IPS-20b (cell line): ENCODE measurements at regions not wholly inside any gene's neighbourhood (a gene's known extent, or its start where the extent isn't known, plus 50 kb on each side); places are given as distances from the start of the nearest gene placed in this dataset.

Source experiments
- H3K27ac ChIP-seq: one replicate; pipeline ENCODE4 v1.5.1; 2013; ENCODE audit warnings: low read length
- H3K27me3 ChIP-seq: 2 replicates; pipeline ENCODE4 v1.6.1; 2013; ENCODE audit warnings: mild to moderate bottlenecking, low read length, inconsistent platforms; ENCODE audit not compliant: insufficient read depth
- H3K36me3 ChIP-seq: 2 replicates; pipeline ENCODE4 v1.6.1; 2013; ENCODE audit warnings: low read depth, mild to moderate bottlenecking, inconsistent platforms, low read length, moderate library complexity; ENCODE audit not compliant: insufficient read depth
- H3K4me1 ChIP-seq: 2 replicates; pipeline ENCODE4 v1.6.1; 2013; ENCODE audit warnings: mild to moderate bottlenecking, control low read depth, inconsistent platforms, low read length, moderate library complexity; ENCODE audit not compliant: insufficient read depth
- H3K4me3 ChIP-seq: 2 replicates; pipeline ENCODE4 v1.5.1; 2013; ENCODE audit warnings: mild to moderate bottlenecking, low read length, inconsistent platforms
- H3K9ac ChIP-seq: 2 replicates; pipeline ENCODE4 v1.6.1; 2013; ENCODE audit warnings: low read depth, mild to moderate bottlenecking, inconsistent platforms, low read length, moderate library complexity
- H3K9me3 ChIP-seq: 2 replicates; pipeline ENCODE4 v1.6.1; 2013; ENCODE audit warnings: mild to moderate bottlenecking, low read depth, low read length, inconsistent platforms; ENCODE audit not compliant: insufficient read depth

DNA sequence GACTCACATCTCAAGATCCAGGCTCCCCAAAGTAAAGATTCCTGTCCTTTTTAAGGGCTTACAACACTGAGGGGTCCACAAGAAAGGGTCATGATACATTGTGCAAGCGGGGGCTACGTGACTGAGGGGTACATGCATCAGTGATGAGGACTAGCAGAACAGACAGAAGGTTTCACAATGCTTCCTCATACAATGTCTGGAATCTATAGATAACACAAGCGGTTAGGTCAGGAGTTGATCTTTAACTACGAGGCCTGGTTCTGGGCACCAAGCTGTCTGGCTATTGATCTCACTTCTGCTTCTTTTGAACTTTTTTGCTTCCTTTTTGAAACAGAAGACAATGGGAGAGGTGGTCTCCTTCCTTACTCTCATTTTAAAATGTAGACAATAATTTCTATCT is 718.6 kb downstream of the AMY1C start:
- Histone ChIP-seq H3K36me3 (no peaks in the 10 kb centered on the region), H3K4me1 (no peaks in the 10 kb centered on the region), H3K4me3 (no peak overlapping the region), H3K27me3 (no peaks in the 10 kb centered on the region), H3K27ac (no peak overlapping the region), H3K9me3 (no peaks in the 10 kb centered on the region), H3K9ac (no peak overlapping the region)

DNA sequence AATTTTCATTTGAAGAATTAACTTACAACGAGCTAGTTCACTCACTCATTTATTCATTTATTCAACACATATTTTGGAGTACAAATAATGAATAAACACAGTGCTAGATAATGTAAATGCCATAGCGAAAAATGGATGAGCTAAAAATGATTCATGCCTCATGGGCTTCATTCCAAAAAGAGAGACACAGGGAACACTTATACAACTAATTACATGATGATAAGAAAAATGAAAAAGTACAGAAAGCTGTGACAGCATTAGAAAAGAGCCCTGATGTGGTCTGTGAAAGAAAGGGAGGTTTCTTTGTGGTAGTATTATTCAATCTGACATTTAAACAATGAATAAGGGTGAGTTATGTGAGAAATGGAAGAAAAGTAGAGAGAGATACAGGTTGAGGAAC is 726.4 kb downstream of the AMY1C start:
- H3K27ac ChIP-seq: no peak overlapping the region
- H3K36me3 ChIP-seq: no peaks in the 10 kb centered on the region
- no peaks in the 10 kb centered on the region for H3K4me1 ChIP-seq
- no peak overlapping the region for H3K4me3 ChIP-seq
- H3K9me3 ChIP-seq: no peaks in the 10 kb centered on the region
- no peak overlapping the region for H3K9ac ChIP-seq
- H3K27me3 ChIP-seq: no peaks in the 10 kb centered on the region

DNA sequence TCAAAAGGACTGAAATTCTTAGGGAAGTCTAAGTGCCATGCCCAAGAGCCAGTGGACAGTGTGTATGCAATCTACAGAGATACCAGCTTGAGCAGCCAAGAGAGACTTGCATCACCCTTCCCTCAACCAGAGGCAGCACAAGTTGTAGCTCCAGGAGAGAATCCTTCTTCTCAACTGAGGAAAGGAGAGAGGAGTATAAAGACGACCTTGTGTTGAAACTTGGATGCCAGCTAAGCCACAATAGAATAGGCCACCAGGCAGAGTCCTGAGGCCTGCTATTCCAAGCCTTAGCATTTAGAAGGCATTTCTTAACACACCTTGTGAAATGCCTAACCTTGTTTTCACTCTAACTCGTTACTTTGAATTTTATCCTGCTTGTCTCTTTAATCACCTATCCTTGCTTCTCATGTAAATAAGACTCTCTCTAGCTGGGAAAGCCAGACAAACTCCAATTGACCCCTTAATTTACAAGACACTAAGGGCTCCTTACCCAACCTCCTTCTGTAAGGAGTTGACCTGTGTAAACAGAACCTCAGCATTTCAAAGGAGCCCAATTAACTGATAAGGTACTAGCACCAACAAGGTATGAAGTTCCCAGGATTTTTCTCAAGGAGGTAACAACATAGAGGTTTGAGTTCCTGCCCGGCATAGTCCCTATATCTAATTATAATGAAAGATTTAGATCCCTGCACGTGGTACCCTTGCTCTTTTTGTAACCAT is 738.8 kb downstream of the AMY1C start:
- Histone ChIP-seq H3K27me3 (peaks cover 76% of the 10 kb centered on the region), H3K4me1 (peaks cover 3% of the 10 kb centered on the region; the same call in 1 of the 2 replicates), H3K36me3 (no peaks in the 10 kb centered on the region), H3K9me3 (no peaks in the 10 kb centered on the region), H3K9ac (no peak overlapping the region), H3K27ac (no peak overlapping the region), H3K4me3 (no peak overlapping the region)

DNA sequence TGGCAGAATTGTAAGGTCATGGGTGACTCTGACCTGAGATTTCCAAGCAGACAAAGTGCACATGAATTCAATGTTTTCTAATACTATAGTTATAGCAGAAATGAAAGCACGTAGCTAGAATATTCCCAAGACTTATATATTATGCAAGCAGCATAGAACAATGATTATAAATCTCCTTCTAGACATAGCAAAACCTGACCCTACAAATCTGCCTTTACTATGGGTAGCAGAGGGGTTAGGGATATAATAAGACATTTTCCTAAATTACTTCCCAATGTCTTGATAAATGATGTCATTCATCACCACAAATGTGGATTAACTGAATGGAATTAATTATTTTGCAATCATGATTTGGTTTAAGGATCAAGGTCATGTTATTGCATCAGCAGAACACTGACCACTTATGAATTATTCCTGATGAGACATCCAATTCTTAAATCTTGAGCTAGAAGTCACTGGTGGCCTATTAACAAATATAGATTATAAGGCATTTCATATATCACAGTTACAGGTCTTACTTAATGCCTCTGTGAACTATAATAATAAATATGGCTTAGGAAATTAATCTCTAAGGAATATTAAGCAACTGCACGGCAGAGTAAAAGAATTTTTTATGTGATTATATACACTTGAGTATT is 776.6 kb downstream of the AMY1C start:
- no peak overlapping the region for H3K27ac ChIP-seq
- H3K4me1 ChIP-seq: no peaks in the 10 kb centered on the region
- no peak overlapping the region for H3K9ac ChIP-seq
- no peak overlapping the region for H3K4me3 ChIP-seq
- H3K36me3 ChIP-seq: no peaks in the 10 kb centered on the region
- H3K9me3 ChIP-seq: no peaks in the 10 kb centered on the region
- H3K27me3 ChIP-seq: no peaks in the 10 kb centered on the region

DNA sequence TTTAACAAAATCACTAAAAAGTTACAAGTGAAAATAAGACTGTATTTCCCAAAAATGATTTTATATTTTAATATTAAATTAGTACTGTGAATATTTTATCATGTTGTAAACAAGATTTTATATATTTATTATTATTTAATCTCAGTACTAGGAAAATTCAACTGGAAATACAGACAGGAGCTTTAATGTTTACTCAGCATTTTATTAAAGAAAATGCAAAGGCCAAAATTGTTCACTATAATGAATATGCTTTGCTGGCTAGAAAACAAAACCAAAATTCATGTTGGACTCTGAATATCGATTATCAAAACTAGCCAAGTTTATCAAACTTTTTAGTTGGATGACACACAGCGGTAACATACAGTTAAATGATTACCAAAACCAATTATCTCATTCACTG is 782.3 kb downstream of the AMY1C start:
- Histone ChIP-seq H3K36me3 (no peaks in the 10 kb centered on the region), H3K27ac (no peak overlapping the region), H3K27me3 (no peaks in the 10 kb centered on the region), H3K9ac (no peak overlapping the region), H3K4me1 (no peaks in the 10 kb centered on the region; the same call in 1 of the 2 replicates), H3K4me3 (no peak overlapping the region), H3K9me3 (no peaks in the 10 kb centered on the region)

DNA sequence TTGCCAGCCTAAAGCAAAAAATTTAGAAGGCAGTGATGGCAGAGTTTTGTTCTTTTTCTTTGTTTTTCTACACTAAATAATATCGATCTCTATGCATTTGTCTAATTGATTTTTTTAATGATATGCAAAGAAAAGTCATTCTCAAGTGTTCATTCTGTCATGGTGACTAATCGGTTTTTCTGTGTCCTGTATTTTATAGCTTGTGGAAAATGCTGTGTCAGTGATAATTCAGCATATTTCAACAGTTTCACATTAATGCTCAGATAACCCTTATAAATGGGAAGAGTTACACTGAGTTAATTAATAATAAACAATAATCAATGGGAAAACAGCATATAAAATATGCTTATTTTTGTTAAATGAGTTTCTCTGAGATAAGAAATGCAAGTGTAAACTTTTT is 824.9 kb downstream of the AMY1C start:
- Histone ChIP-seq H3K9me3 (no peaks in the 10 kb centered on the region), H3K4me1 (no peaks in the 10 kb centered on the region), H3K9ac (no peak overlapping the region), H3K4me3 (no peak overlapping the region), H3K27me3 (no peaks in the 10 kb centered on the region), H3K27ac (no peak overlapping the region), H3K36me3 (no peaks in the 10 kb centered on the region)

DNA sequence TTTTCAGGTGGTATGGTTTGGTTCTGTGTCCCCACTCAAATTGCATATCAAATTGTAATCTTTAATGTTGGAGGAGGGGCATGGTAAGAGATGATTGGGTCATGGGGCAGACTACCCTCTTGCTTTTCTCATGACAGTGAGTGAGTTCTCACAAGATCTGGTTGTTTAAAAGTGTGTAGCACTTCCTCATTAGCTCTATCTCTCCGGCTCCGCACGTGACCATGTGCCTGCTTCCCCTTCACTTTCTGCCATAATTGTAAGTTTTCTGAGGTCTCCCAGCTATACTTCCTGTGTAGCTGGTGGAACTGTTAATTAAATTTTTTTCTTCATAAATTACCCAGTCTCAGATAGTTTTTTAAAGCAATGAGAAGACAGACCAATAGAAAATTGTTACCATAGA is 843.2 kb downstream of the AMY1C start:
- no peaks in the 10 kb centered on the region for H3K36me3 ChIP-seq
- no peak overlapping the region for H3K9ac ChIP-seq
- no peaks in the 10 kb centered on the region for H3K27me3 ChIP-seq
- H3K9me3 ChIP-seq: no peaks in the 10 kb centered on the region
- no peak overlapping the region for H3K27ac ChIP-seq
- H3K4me1 ChIP-seq: 0 out of 2 replicates have a peak, but pooled peaks cover 4% of the 10 kb centered on the region
- no peak overlapping the region for H3K4me3 ChIP-seq

DNA sequence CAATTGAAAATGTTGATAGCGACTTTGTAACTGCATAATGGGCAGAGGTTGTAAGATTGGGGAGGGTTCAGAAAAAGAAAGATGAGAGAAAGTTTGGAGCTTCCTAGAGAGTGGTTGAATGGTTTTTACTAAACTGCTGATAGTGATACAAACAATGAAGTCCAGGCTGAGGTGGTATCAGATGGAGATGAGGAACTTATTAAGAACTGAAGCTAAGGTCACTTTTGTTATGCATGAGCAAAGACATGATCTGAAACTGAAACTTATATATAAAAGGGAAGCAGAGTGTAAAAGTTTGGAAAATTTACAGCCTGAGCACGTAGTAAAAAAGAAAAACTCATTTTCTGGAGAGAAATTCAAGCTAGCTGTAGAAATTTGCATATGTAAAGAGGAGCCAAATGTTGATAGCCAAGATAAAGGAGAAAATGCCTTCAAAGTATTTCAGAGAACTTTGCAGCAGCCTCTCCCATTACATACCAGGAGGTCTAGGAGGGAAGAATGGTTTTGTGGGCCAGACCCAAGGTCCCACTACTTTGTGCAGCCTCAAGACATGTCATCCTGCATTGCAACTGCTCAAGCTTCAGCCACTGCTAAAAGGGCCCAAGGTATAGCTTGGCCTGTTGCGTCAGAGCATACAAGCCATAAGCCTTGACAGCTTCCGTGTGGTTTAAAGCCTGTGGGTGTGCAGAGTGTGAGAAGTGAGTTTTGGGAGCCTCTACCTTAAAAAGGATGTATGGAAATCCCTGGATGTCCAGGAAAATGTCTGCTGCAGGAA is 843.9 kb downstream of the AMY1C start:
- Histone ChIP-seq H3K4me1 (0 out of 2 replicates have a peak, but pooled peaks cover 4% of the 10 kb centered on the region), H3K27me3 (no peaks in the 10 kb centered on the region), H3K4me3 (no peak overlapping the region), H3K27ac (no peak overlapping the region), H3K9ac (no peak overlapping the region), H3K36me3 (no peaks in the 10 kb centered on the region), H3K9me3 (no peaks in the 10 kb centered on the region)

DNA sequence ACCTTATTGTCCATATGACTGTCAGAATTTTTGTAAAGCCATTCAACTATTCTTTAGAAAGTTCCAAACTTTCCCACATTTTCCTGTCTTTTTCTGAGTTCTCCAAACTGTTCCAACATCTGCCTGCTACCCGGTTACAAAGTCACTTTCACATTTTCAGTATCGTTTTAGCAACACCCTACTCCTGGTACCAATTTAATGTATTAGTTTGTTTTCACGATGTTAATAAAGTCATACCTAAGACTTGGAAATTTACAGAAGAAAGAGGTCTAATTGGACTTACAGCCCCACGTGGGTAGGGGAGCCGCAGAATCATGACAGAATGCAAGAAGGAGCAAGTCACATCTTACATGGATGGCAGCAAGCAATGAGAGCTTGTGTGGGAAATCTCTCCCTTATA is 867.8 kb downstream of the AMY1C start:
- no peaks in the 10 kb centered on the region for H3K36me3 ChIP-seq
- H3K4me3 ChIP-seq: no peak overlapping the region
- H3K9me3 ChIP-seq: peaks cover 24% of the 10 kb centered on the region
- no peak overlapping the region for H3K27ac ChIP-seq
- no peaks in the 10 kb centered on the region for H3K4me1 ChIP-seq
- H3K9ac ChIP-seq: no peak overlapping the region
- no peaks in the 10 kb centered on the region for H3K27me3 ChIP-seq

DNA sequence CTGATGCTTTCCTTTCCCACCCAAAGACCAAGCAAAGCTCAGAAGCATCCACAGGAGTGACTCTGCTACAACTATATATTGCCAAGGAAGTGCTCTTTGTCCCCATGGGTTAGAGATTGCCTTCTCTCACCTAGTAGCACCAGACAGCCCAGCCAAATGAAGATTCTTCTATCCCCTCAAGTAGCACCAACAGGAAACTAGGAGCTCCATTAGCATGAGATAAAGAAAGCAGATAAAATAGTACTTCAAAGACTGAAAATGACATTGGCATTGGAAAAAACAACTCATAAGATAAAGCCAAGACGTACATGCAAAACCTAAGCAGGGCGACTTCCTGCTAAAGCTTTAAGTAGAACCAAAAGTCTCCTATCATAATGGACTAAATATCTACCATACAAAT is 871.5 kb downstream of the AMY1C start:
- Histone ChIP-seq H3K4me1 (no peaks in the 10 kb centered on the region), H3K27ac (no peak overlapping the region), H3K9ac (no peak overlapping the region), H3K27me3 (no peaks in the 10 kb centered on the region), H3K36me3 (no peaks in the 10 kb centered on the region), H3K9me3 (peaks cover 21% of the 10 kb centered on the region), H3K4me3 (no peak overlapping the region)

DNA sequence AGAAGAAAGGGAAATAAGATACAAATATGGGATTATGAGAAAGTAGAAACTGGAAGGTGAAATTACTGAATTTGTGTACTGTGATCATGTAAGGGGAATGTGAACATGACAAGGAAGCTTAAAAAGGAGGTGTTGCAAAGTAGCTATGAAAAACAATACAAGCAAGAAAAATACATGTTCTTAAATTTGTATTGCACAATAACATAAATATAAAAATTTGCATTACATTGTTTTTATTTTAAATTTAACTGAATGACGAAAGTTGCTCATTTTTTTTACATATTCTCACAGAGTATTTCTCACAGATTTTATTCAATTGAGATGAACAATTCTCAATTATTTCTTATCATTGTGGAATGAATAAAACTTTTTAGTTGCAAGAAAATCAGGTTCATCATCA is 874.8 kb downstream of the AMY1C start:
- Histone ChIP-seq H3K4me3 (no peak overlapping the region), H3K36me3 (no peaks in the 10 kb centered on the region), H3K27me3 (no peaks in the 10 kb centered on the region), H3K9ac (no peak overlapping the region), H3K9me3 (no peaks in the 10 kb centered on the region), H3K4me1 (no peaks in the 10 kb centered on the region), H3K27ac (no peak overlapping the region)

DNA sequence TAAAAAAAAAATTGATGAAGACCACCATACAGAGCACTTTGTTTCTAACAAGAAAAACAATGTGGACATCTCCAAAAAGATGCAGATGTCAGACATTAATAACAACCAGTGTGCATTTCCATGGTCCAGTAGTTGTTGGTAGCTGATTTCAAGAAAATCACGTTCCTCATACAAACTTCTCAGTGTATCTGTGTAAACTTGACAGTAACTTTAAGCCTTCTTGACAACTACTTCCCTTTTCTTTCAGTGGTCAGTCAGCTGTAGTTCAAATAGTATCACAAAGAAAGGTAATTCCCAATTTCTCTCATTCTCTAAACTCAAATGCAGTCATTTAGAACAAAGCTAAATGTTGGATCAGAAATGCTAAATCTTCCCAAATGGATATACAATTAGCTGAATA is 879.9 kb downstream of the AMY1C start:
- no peak overlapping the region for H3K27ac ChIP-seq
- no peaks in the 10 kb centered on the region for H3K27me3 ChIP-seq
- no peaks in the 10 kb centered on the region for H3K4me1 ChIP-seq
- no peaks in the 10 kb centered on the region for H3K9me3 ChIP-seq
- no peaks in the 10 kb centered on the region for H3K36me3 ChIP-seq
- H3K9ac ChIP-seq: no peak overlapping the region
- H3K4me3 ChIP-seq: no peak overlapping the region
